GM12872 (cell line): ENCODE measurements at regions not wholly inside any gene's neighbourhood (a gene's known extent, or its start where the extent isn't known, plus 50 kb on each side); places are given as distances from the start of the nearest gene placed in this dataset.

Experiments
- CTCF ChIP-seq: IDR thresholded peaks from 3 replicates; pipeline ENCODE4 v1.5.1; 2011; ENCODE audit warnings: low read depth, mild to moderate bottlenecking, low read length, moderate library complexity; ENCODE audit not compliant: insufficient read depth

DNA sequence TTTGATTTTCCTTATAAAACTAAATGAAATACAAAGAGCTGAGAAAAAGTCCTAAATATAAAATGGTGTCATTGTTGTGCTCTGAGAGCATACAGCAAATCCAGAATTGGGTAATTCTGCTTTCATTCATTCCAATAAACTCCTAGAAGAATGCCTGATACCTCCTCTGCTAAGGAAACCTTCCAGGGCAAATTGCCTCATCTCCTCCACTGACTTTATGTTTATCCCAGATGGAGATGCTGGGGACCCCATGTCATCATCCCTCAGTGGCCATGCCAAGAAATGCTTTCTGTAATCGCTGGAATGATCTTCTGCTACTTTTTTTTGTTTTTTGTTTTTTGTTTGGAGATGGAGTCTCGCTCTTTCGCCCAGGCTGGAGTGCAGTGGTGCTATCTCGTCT, 119.3 kb upstream of the PRKCQ start:
- TF ChIP-seq CTCF, result no peak

GRCh38 chr10:6695519-6695918, 115.4 kb upstream of the PRKCQ start:
- no peak for TF ChIP-seq CTCF

DNA sequence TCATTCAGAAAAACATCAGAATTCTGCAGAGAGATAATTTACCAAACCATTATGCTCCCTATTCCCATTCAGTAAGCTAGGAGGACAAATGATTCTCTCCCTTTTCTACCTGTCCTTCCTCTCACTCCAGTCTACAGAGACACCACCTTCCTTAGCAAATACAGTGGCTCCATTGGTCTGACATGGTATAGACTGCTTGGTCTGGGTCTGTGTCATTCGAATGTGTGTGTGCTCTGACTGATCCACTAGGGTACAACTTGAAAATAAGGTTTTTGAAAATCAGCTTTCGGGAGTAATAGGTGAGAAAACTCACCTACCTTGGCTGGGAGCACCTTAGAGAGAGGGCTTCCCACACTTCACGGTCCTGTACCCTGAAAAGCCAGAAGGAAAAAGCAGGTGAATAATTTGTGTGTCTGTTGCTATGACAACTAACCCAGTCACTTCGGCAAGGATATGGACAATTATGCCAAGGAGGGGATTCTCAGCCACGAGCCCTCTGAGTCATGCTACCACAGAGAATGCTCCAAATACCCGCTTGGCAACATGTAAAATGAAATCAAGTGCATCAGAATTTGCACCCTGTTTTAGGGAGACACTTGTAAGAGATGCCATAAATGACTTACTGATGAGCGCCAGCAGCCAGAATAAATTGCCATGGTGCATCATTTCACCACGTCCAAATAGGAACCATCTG, 114.5 kb upstream of the PRKCQ start:
- no peak for TF ChIP-seq CTCF

DNA sequence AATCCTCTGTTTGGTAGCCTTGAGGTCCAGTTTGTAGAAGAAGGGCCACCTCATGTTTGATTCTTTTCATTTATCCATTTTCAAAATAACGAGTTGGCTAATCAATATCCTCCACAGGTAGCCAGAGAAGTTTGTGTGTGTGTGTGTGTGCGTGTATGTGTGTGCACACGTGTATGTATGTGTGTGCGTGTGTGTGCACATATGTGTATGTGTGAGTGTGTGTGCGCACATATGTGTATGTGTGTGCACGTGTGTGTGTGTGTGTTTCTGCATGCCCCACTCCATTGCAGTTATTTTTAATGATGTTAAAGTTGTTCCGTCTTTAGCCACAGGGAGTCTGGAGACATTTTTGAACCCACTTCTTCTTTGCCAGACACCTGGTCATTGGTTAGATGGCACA, 112.8 kb upstream of the PRKCQ start:
- no peak for TF ChIP-seq CTCF

DNA sequence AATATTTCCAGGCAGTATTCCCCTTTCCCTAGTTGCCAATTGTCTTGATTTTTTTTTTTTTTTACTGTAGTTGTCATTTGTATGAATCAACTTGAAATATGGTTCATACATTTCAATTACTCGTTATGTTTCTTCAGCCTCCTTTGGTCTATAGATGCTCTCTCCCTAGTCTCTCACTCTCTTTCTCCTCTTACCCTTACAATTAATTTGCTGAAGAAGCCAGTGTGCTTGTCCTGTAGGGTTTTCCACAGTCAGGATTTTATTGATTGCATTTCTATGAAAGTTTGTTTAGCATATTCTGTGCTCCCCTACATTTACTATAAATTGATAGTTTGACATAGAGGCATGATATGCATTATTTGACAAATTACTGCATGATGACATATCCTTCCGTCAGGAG, 112.0 kb upstream of the PRKCQ start:
- TF ChIP-seq CTCF, result no peak

DNA sequence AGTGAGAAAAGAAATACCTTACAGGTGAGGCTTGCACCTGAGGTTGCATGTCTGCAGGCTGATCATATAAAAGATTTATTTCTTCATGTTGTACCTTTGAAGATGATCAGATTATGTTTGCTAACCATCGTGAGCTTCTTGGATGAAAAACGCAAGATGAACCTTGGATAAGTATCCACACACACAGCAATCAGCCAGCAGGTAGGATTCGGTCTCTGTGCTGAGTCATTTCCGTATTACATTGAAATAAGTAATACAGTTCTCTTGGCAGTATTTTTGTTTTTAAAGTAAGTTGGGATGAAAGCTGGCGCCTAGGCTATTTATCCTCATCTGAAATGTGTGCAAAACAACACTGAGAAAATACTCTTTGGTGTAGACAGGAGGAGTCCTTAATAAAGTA, 109.0 kb upstream of the PRKCQ start:
- no peak for TF ChIP-seq CTCF

- TF ChIP-seq CTCF, result no peak
Measured at GRCh38 chr10:6680735-6681134, 100.7 kb upstream of the PRKCQ start.
